Prostate gland (tissue), 2 donors: ENCODE measurements at regions not wholly inside any gene's neighbourhood (a gene's known extent, or its start where the extent isn't known, plus 50 kb on each side); places are given as distances from the start of the nearest gene placed in this dataset.

Experiments
- CTCF ChIP-seq, 4 experiments: fragments of 200-600 bp in 2 of 4; fragments of 450-650 bp in 2 of 4; sonication (generic) in 2 of 4; IDR thresholded peaks; 1 replicate in 3 of 4; 2 replicates in 1 of 4; pipeline ENCODE4 v1.5.1; 2016 to 2019; ENCODE audit warnings: antibody characterized with exemption in 4 of 4, mild to moderate bottlenecking in 2 of 4, moderate library complexity in 2 of 4
- POLR2A ChIP-seq: fragments of 450-650 bp; IDR thresholded peaks from one replicate; pipeline ENCODE4 v1.6.1; 2016; ENCODE audit warnings: antibody characterized with exemption, mild to moderate bottlenecking

GRCh38 chr20:48547664-48548063 is 280.1 kb downstream of the PREX1 start:
- TF ChIP-seq CTCF (IDR thresholded peaks at IDR 0.05) (no peak), POLR2A (no peak)
